H9 (cell line): ENCODE measurements at regions not wholly inside any gene's neighbourhood (a gene's known extent, or its start where the extent isn't known, plus 50 kb on each side); places are given as distances from the start of the nearest gene placed in this dataset.
"Not testable (repeated sequence)": the region's sequence is repeated elsewhere in the genome, so short reads cannot be mapped to it uniquely, and the experiment has no call there.

Experiments used
- DNase-seq: peaks from one replicate; pipeline ENCODE4 v3.0.0-alpha.2; 2017
- H2AFZ ChIP-seq: one replicate; pipeline ENCODE4 v1.6.1; 2013; ENCODE audit warnings: mild to moderate bottlenecking, low read length, control low read depth, moderate library complexity
- H2AK5ac ChIP-seq: 2 replicates; pipeline ENCODE4 v1.6.1; 2013; ENCODE audit warnings: low read length, control low read depth, mixed read lengths; ENCODE audit not compliant: insufficient read length
- H2BK120ac ChIP-seq: one replicate; pipeline ENCODE4 v1.6.1; 2013; ENCODE audit warnings: low read depth, mild to moderate bottlenecking, low read length, control low read depth, inconsistent platforms; ENCODE audit not compliant: poor library complexity, severe bottlenecking
- H2BK12ac ChIP-seq: 2 replicates; pipeline ENCODE4 v1.6.1; 2013; ENCODE audit warnings: low read length, control low read depth, mixed read lengths, low read depth; ENCODE audit not compliant: insufficient read length
- H2BK15ac ChIP-seq: 2 replicates; pipeline ENCODE4 v1.6.1; 2013; ENCODE audit warnings: low read depth, low read length, control low read depth
- H2BK20ac ChIP-seq: one replicate; pipeline ENCODE4 v1.6.1; 2013; ENCODE audit warnings: low read depth, mild to moderate bottlenecking, low read length, control low read depth, inconsistent platforms; ENCODE audit not compliant: poor library complexity, severe bottlenecking
- H2BK5ac ChIP-seq: 2 replicates; pipeline ENCODE4 v1.6.1; 2013; ENCODE audit warnings: low read length, control low read depth, mixed read lengths; ENCODE audit not compliant: insufficient read length
- H3K14ac ChIP-seq: 2 replicates; pipeline ENCODE4 v1.6.1; 2013; ENCODE audit warnings: low read length, control low read depth; ENCODE audit not compliant: insufficient read depth
- H3K18ac ChIP-seq: 2 replicates; pipeline ENCODE4 v1.6.1; 2013; ENCODE audit warnings: low read depth, mild to moderate bottlenecking, mixed read lengths, low read length, control low read depth; ENCODE audit not compliant: insufficient read length
- H3K23ac ChIP-seq: 2 replicates; pipeline ENCODE4 v1.6.1; 2013; ENCODE audit warnings: low read length, control low read depth, mixed read lengths, low read depth; ENCODE audit not compliant: insufficient read length
- H3K23me2 ChIP-seq: 2 replicates; pipeline ENCODE4 v1.6.1; 2013; ENCODE audit warnings: low read depth, mild to moderate bottlenecking, mixed read lengths, low read length, control low read depth; ENCODE audit not compliant: insufficient read length, poor library complexity, severe bottlenecking
- H3K27ac ChIP-seq: 2 replicates; pipeline ENCODE4 v1.5.1; 2013; ENCODE audit warnings: low read length, control low read depth, mixed read lengths, low read depth; ENCODE audit not compliant: insufficient read length
- H3K27me3 ChIP-seq: 2 replicates; pipeline ENCODE4 v1.6.1; 2013; ENCODE audit warnings: low read length, control low read depth, inconsistent platforms; ENCODE audit not compliant: insufficient read depth
- H3K4ac ChIP-seq: 2 replicates; pipeline ENCODE4 v1.6.1; 2013; ENCODE audit warnings: low read depth, mild to moderate bottlenecking, control low read depth, inconsistent platforms, low read length, moderate library complexity
- H3K4me1 ChIP-seq: 2 replicates; pipeline ENCODE4 v1.6.1; 2013; ENCODE audit warnings: low read length, control low read depth, inconsistent platforms; ENCODE audit not compliant: insufficient read depth
- H3K4me2 ChIP-seq: 2 replicates; pipeline ENCODE4 v1.6.1; 2013; ENCODE audit warnings: low read length, control low read depth, mixed read lengths; ENCODE audit not compliant: insufficient read length, insufficient read depth
- H3K56ac ChIP-seq: 2 replicates; pipeline ENCODE4 v1.6.1; 2013; ENCODE audit warnings: low read depth, mild to moderate bottlenecking, mixed read lengths, low read length, control low read depth; ENCODE audit not compliant: insufficient read length
- H3K79me1 ChIP-seq: 2 replicates; pipeline ENCODE4 v1.6.1; 2013; ENCODE audit warnings: low read depth, mild to moderate bottlenecking, moderate library complexity, low read length, control low read depth, inconsistent platforms; ENCODE audit not compliant: insufficient read depth, poor library complexity, severe bottlenecking
- H3K79me2 ChIP-seq: 2 replicates; pipeline ENCODE4 v1.6.1; 2013; ENCODE audit warnings: low read length, control low read depth, inconsistent platforms; ENCODE audit not compliant: insufficient read depth
- H3K9ac ChIP-seq: 2 replicates; pipeline ENCODE4 v1.6.1; 2013; ENCODE audit warnings: low read length, control low read depth, mixed read lengths; ENCODE audit not compliant: insufficient read length; ENCODE audit errors: extremely low read depth
- H3K9me3 ChIP-seq: one replicate; pipeline ENCODE4 v1.6.1; 2013; ENCODE audit warnings: low read depth, low read length, inconsistent platforms; ENCODE audit not compliant: control insufficient read depth
- H3T11ph ChIP-seq: one replicate; pipeline ENCODE4 v1.6.1; 2013; ENCODE audit warnings: mild to moderate bottlenecking, low read length, control low read depth, inconsistent platforms
- H4K20me1 ChIP-seq: one replicate; pipeline ENCODE4 v1.6.1; 2013; ENCODE audit not compliant: control insufficient read depth, insufficient read length, insufficient read depth
- H4K5ac ChIP-seq: 2 replicates; pipeline ENCODE4 v1.6.1; 2013; ENCODE audit warnings: low read depth, mild to moderate bottlenecking, mixed read lengths, low read length, control low read depth; ENCODE audit not compliant: insufficient read length
- H4K8ac ChIP-seq: replicated peaks from 2 replicates; pipeline ENCODE4 v1.6.1; 2013; ENCODE audit warnings: low read length, control low read depth, mixed read lengths, low read depth; ENCODE audit not compliant: insufficient read length
- H4K91ac ChIP-seq: 2 replicates; pipeline ENCODE4 v1.6.1; 2013; ENCODE audit warnings: low read depth, mild to moderate bottlenecking, moderate library complexity, mixed read lengths, low read length, control low read depth; ENCODE audit not compliant: insufficient read length
- H3K27ac Mint-ChIP-seq, 3 experiments: 2 replicates in 2 of 3; 3 replicates in 1 of 3; pipeline ENCODE4 v1.8.0; 2020 to 2021; ENCODE audit warnings: mixed read lengths in 3 of 3, mild to moderate bottlenecking in 1 of 3, moderate library complexity in 1 of 3
- H3K27me3 Mint-ChIP-seq: 2 replicates; pipeline ENCODE4 v1.8.0; 2021; ENCODE audit warnings: low read depth, mild to moderate bottlenecking, moderate library complexity, mixed read lengths
- H3K36me3 Mint-ChIP-seq, 3 experiments: 2 replicates in 2 of 3; 3 replicates in 1 of 3; pipeline ENCODE4 v1.8.0; 2020 to 2021; ENCODE audit warnings: low read depth in 3 of 3, mixed read lengths in 3 of 3; ENCODE audit not compliant: insufficient read depth in 1 of 3
- H3K4me1 Mint-ChIP-seq, 2 experiments: 2 replicates each; pipeline ENCODE4 v1.8.0; 2020; ENCODE audit warnings: mixed read lengths in 2 of 2
- H3K4me3 Mint-ChIP-seq, 2 experiments: 2 replicates in 1 of 2; 3 replicates in 1 of 2; pipeline ENCODE4 v1.8.0; 2020 to 2021; ENCODE audit warnings: mild to moderate bottlenecking in 2 of 2, mixed read lengths in 2 of 2, moderate library complexity in 1 of 2
- H3K9me3 Mint-ChIP-seq, 2 experiments: 2 replicates in 1 of 2; 3 replicates in 1 of 2; pipeline ENCODE4 v1.8.0; 2020; ENCODE audit warnings: mild to moderate bottlenecking in 2 of 2, mixed read lengths in 2 of 2, moderate library complexity in 1 of 2
- WGBS: extraction: QIAGEN DNeasy Blood & Tissue Kit; methylation state at CpG from one replicate; pipeline ENCODE4 v1.1.7; 2013; ENCODE audit warnings: missing lambda C conversion rate, low lambda C conversion rate, mixed read lengths; ENCODE audit not compliant: insufficient read length; ENCODE audit errors: extremely low coverage; 5-methylcytosine and 5-hydroxymethylcytosine counted together

DNA sequence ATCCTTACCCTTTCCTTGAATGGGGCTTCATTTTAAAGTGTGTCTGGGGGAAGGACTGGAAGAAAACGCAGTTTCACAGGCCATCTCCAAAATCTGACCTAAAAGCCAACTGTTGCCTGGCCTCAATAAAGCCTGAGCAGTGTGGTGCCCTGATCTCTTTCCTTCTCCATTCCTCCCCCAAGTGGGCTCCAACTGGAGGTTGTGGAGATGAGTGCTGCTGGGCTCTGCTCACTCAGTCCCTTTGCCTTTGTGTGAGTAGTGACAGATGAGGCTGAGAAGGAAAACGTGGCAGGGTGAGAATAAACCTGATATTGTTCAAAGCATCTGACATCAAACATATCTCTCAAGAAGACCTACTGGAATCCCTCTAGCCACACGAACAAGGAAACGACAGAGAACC lies 181.4 kb upstream of the NBPF9 start:
- not testable (repeated sequence) for H3K14ac ChIP-seq, H3K9me3 ChIP-seq, H4K8ac ChIP-seq, H3K27me3 ChIP-seq, H2BK120ac ChIP-seq, H2AFZ ChIP-seq, H3K27me3 Mint-ChIP-seq, H3K4me1 ChIP-seq, H3T11ph ChIP-seq, H3K9ac ChIP-seq, H4K20me1 ChIP-seq, H2BK5ac ChIP-seq, H2BK12ac ChIP-seq, H3K27ac Mint-ChIP-seq, H3K23ac ChIP-seq, H3K9me3 Mint-ChIP-seq, DNase-seq, H4K5ac ChIP-seq, H2BK20ac ChIP-seq, H3K79me1 ChIP-seq, H3K56ac ChIP-seq, H3K4me2 ChIP-seq, H2AK5ac ChIP-seq, H3K36me3 Mint-ChIP-seq, H2BK15ac ChIP-seq, H4K91ac ChIP-seq, H3K18ac ChIP-seq, H3K4me1 Mint-ChIP-seq, H3K27ac ChIP-seq, H3K79me2 ChIP-seq, H3K4ac ChIP-seq, H3K4me3 Mint-ChIP-seq, H3K23me2 ChIP-seq
- no CpG with 5 or more reads among the region's 4 CpGs for WGBS

- H2AK5ac ChIP-seq, H3K4me1 Mint-ChIP-seq, H3K79me1 ChIP-seq, H2AFZ ChIP-seq, H3K56ac ChIP-seq, H3K36me3 Mint-ChIP-seq, DNase-seq, H3K27me3 ChIP-seq, H2BK120ac ChIP-seq, H4K5ac ChIP-seq, H2BK12ac ChIP-seq, H4K91ac ChIP-seq, H3K27ac Mint-ChIP-seq, H4K8ac ChIP-seq, H3K27ac ChIP-seq, H3K4me1 ChIP-seq, H3K23ac ChIP-seq, H4K20me1 ChIP-seq, H3K9ac ChIP-seq, H3K9me3 Mint-ChIP-seq, H2BK5ac ChIP-seq, H3K4me2 ChIP-seq, H3K4ac ChIP-seq, H3K9me3 ChIP-seq, H3T11ph ChIP-seq, H3K4me3 Mint-ChIP-seq, H3K27me3 Mint-ChIP-seq, H3K18ac ChIP-seq, H2BK20ac ChIP-seq, H3K23me2 ChIP-seq, H2BK15ac ChIP-seq, H3K14ac ChIP-seq, H3K79me2 ChIP-seq: not testable (repeated sequence)
- no CpG with 5 or more reads among the region's 14 CpGs for WGBS
These were observed 181.9 kb upstream of the NBPF9 start for GRCh38 chr1:149285205-149285604.
